ENCODE measurements at regions not wholly inside any gene's neighbourhood (a gene's known extent, or its start where the extent isn't known, plus 50 kb on each side); places are given as distances from the start of the nearest gene placed in this dataset.

GRCh38 chr2:56714400-56714799 lies 530.6 kb downstream of the CCDC85A start:
- no peak overlapping the region for H3K14ac ChIP-seq (ENCODE audit: low read length)
- WGBS (ENCODE audit: extremely low coverage, insufficient coverage, insufficient read length), result no CpG with 5 or more reads among the region's 7 CpGs
- H3K79me2 ChIP-seq (ENCODE audit: control insufficient read depth, insufficient read depth, low read length, poor library complexity), result no peaks in the 10 kb centered on the region
- H3K4ac ChIP-seq (ENCODE audit: low read depth, low read length), result no peak overlapping the region
- no peak overlapping the region for H3K4me3 ChIP-seq (ENCODE audit: low read depth, low read length)
- no peak overlapping the region for H2BK5ac ChIP-seq (ENCODE audit: low read depth, low read length, poor library complexity)
- no peak overlapping the region for H4K91ac ChIP-seq (ENCODE audit: low read depth, low read length)
- no peak overlapping the region for H4K8ac ChIP-seq (ENCODE audit: low read depth, low read length)
- H3K23ac ChIP-seq (ENCODE audit: low read length), result no peak overlapping the region
- no peaks in the 10 kb centered on the region for H3K79me1 ChIP-seq (ENCODE audit: low read length)
- H2BK120ac ChIP-seq (ENCODE audit: insufficient read depth, low read length, poor library complexity), result no peak overlapping the region
- H3K36me3 ChIP-seq (ENCODE audit: control insufficient read depth in 1 of 2, insufficient read depth in 2 of 2, low read length in 2 of 2), result no peaks in the 10 kb centered on the region
- H3K4me2 ChIP-seq (ENCODE audit: low read length), result no peak overlapping the region
- H3K27ac ChIP-seq (ENCODE audit: low read depth, low read length), result no peak overlapping the region
- H3K9me3 ChIP-seq (ENCODE audit: insufficient read depth, low read depth, low read length), result no peaks in the 10 kb centered on the region
- H2BK12ac ChIP-seq (ENCODE audit: low read length), result no peak overlapping the region
- H3K18ac ChIP-seq (ENCODE audit: low read length), result no peak overlapping the region
- no peak overlapping the region for H2AFZ ChIP-seq (ENCODE audit: insufficient read depth, low read length, poor library complexity)
- no peaks in the 10 kb centered on the region for H3K27me3 ChIP-seq (ENCODE audit: insufficient read depth, low read length)
- H4K12ac ChIP-seq (ENCODE audit: low read depth, low read length), result no peak overlapping the region
- H2AK5ac ChIP-seq (ENCODE audit: low read length), result no peak overlapping the region
- no peak for DNase-seq
- H3K9ac ChIP-seq (ENCODE audit: low read length), result no peak overlapping the region
- H3K4me1 ChIP-seq (ENCODE audit: control insufficient read depth in 1 of 2, insufficient read depth in 2 of 2, low read length in 2 of 2), result no peaks in the 10 kb centered on the region

GRCh38 chr2:56715683-56716082 lies 531.9 kb downstream of the CCDC85A start:
- H4K91ac ChIP-seq (ENCODE audit: low read depth, low read length), result no peak overlapping the region
- no peak overlapping the region for H3K18ac ChIP-seq (ENCODE audit: low read length)
- no peak overlapping the region for H3K4me2 ChIP-seq (ENCODE audit: low read length)
- no peaks in the 10 kb centered on the region for H3K27me3 ChIP-seq (ENCODE audit: insufficient read depth, low read length)
- H3K14ac ChIP-seq (ENCODE audit: low read length), result no peak overlapping the region
- no peak overlapping the region for H2BK12ac ChIP-seq (ENCODE audit: low read length)
- WGBS (ENCODE audit: extremely low coverage, insufficient coverage, insufficient read length), result no CpG with 5 or more reads among the region's 3 CpGs
- no peaks in the 10 kb centered on the region for H3K79me2 ChIP-seq (ENCODE audit: control insufficient read depth, insufficient read depth, low read length, poor library complexity)
- H3K9ac ChIP-seq (ENCODE audit: low read length), result no peak overlapping the region
- no peak overlapping the region for H3K27ac ChIP-seq (ENCODE audit: low read depth, low read length)
- H2AFZ ChIP-seq (ENCODE audit: insufficient read depth, low read length, poor library complexity), result no peak overlapping the region
- H3K9me3 ChIP-seq (ENCODE audit: insufficient read depth, low read depth, low read length), result no peaks in the 10 kb centered on the region
- H3K4me3 ChIP-seq (ENCODE audit: low read depth, low read length), result no peak overlapping the region
- no peak overlapping the region for H2AK5ac ChIP-seq (ENCODE audit: low read length)
- H3K23ac ChIP-seq (ENCODE audit: low read length), result no peak overlapping the region
- no peak overlapping the region for H3K4ac ChIP-seq (ENCODE audit: low read depth, low read length)
- no peak overlapping the region for H4K12ac ChIP-seq (ENCODE audit: low read depth, low read length)
- H3K79me1 ChIP-seq (ENCODE audit: low read length), result no peaks in the 10 kb centered on the region
- no peak for DNase-seq
- no peaks in the 10 kb centered on the region for H3K36me3 ChIP-seq (ENCODE audit: control insufficient read depth in 1 of 2, insufficient read depth in 2 of 2, low read length in 2 of 2)
- H3K4me1 ChIP-seq (ENCODE audit: control insufficient read depth in 1 of 2, insufficient read depth in 2 of 2, low read length in 2 of 2), result no peaks in the 10 kb centered on the region
- H4K8ac ChIP-seq (ENCODE audit: low read depth, low read length), result no peak overlapping the region
- H2BK5ac ChIP-seq (ENCODE audit: low read depth, low read length, poor library complexity), result no peak overlapping the region
- H2BK120ac ChIP-seq (ENCODE audit: insufficient read depth, low read length, poor library complexity), result no peak overlapping the region

- no peak overlapping the region for H3K4me2 ChIP-seq (ENCODE audit: low read length)
- no peak overlapping the region for H3K14ac ChIP-seq (ENCODE audit: low read length)
- H3K79me1 ChIP-seq (ENCODE audit: low read length), result no peaks in the 10 kb centered on the region
- no peaks in the 10 kb centered on the region for H3K9me3 ChIP-seq (ENCODE audit: insufficient read depth, low read depth, low read length)
- no peak overlapping the region for H4K12ac ChIP-seq (ENCODE audit: low read depth, low read length)
- no peak overlapping the region for H3K27ac ChIP-seq (ENCODE audit: low read depth, low read length)
- H3K36me3 ChIP-seq (ENCODE audit: control insufficient read depth in 1 of 2, insufficient read depth in 2 of 2, low read length in 2 of 2), result no peaks in the 10 kb centered on the region
- no peak overlapping the region for H2BK120ac ChIP-seq (ENCODE audit: insufficient read depth, low read length, poor library complexity)
- H4K8ac ChIP-seq (ENCODE audit: low read depth, low read length), result no peak overlapping the region
- H2BK5ac ChIP-seq (ENCODE audit: low read depth, low read length, poor library complexity), result no peak overlapping the region
- H3K27me3 ChIP-seq (ENCODE audit: insufficient read depth, low read length), result no peaks in the 10 kb centered on the region
- WGBS (ENCODE audit: extremely low coverage, insufficient coverage, insufficient read length), result no CpG with 5 or more reads among the region's 4 CpGs
- H3K4me3 ChIP-seq (ENCODE audit: low read depth, low read length), result no peak overlapping the region
- H2AK5ac ChIP-seq (ENCODE audit: low read length), result no peak overlapping the region
- H3K18ac ChIP-seq (ENCODE audit: low read length), result no peak overlapping the region
- H3K4me1 ChIP-seq (ENCODE audit: control insufficient read depth in 1 of 2, insufficient read depth in 2 of 2, low read length in 2 of 2), result no peaks in the 10 kb centered on the region
- H3K79me2 ChIP-seq (ENCODE audit: control insufficient read depth, insufficient read depth, low read length, poor library complexity), result no peaks in the 10 kb centered on the region
- H2BK12ac ChIP-seq (ENCODE audit: low read length), result no peak overlapping the region
- no peak overlapping the region for H3K4ac ChIP-seq (ENCODE audit: low read depth, low read length)
- no peak overlapping the region for H2AFZ ChIP-seq (ENCODE audit: insufficient read depth, low read length, poor library complexity)
- H3K9ac ChIP-seq (ENCODE audit: low read length), result no peak overlapping the region
- no peak overlapping the region for H4K91ac ChIP-seq (ENCODE audit: low read depth, low read length)
- no peak overlapping the region for H3K23ac ChIP-seq (ENCODE audit: low read length)
- DNase-seq, result no peak
Observed at GRCh38 chr2:56718413-56718812, 534.6 kb downstream of the CCDC85A start.

GRCh38 chr2:56729212-56729611 lies 545.4 kb downstream of the CCDC85A start:
- Histone ChIP-seq H2AK5ac (ENCODE audit: low read length) (no peak overlapping the region), H3K14ac (ENCODE audit: low read length) (no peak overlapping the region), H3K4ac (ENCODE audit: low read depth, low read length) (no peak overlapping the region), H4K8ac (ENCODE audit: low read depth, low read length) (no peak overlapping the region), H3K23ac (ENCODE audit: low read length) (no peak overlapping the region), H3K27me3 (ENCODE audit: insufficient read depth, low read length) (no peaks in the 10 kb centered on the region), H4K12ac (ENCODE audit: low read depth, low read length) (no peak overlapping the region), H3K4me3 (ENCODE audit: low read depth, low read length) (no peak overlapping the region), H3K36me3 (ENCODE audit: control insufficient read depth in 1 of 2, insufficient read depth in 2 of 2, low read length in 2 of 2) (no peaks in the 10 kb centered on the region), H3K4me2 (ENCODE audit: low read length) (no peak overlapping the region), H3K79me2 (ENCODE audit: control insufficient read depth, insufficient read depth, low read length, poor library complexity) (no peaks in the 10 kb centered on the region), H2BK12ac (ENCODE audit: low read length) (no peak overlapping the region), H3K4me1 (ENCODE audit: control insufficient read depth in 1 of 2, insufficient read depth in 2 of 2, low read length in 2 of 2) (no peaks in the 10 kb centered on the region), H3K9ac (ENCODE audit: low read length) (no peak overlapping the region), H3K18ac (ENCODE audit: low read length) (no peak overlapping the region), H2AFZ (ENCODE audit: insufficient read depth, low read length, poor library complexity) (no peak overlapping the region), H3K27ac (ENCODE audit: low read depth, low read length) (no peak overlapping the region), H2BK120ac (ENCODE audit: insufficient read depth, low read length, poor library complexity) (no peak overlapping the region), H2BK5ac (ENCODE audit: low read depth, low read length, poor library complexity) (no peak overlapping the region), H3K9me3 (ENCODE audit: insufficient read depth, low read depth, low read length) (no peaks in the 10 kb centered on the region), H3K79me1 (ENCODE audit: low read length) (no peaks in the 10 kb centered on the region), H4K91ac (ENCODE audit: low read depth, low read length) (no peak overlapping the region)
- no CpG with 5 or more reads among the region's 1 CpG for WGBS (ENCODE audit: extremely low coverage, insufficient coverage, insufficient read length)
- no peak for DNase-seq
